ENCODE measurements at regions not wholly inside any gene's neighbourhood (a gene's known extent, or its start where the extent isn't known, plus 50 kb on each side); places are given as distances from the start of the nearest gene placed in this dataset.

- no peaks in the 10 kb centered on the region for H3K4me1 ChIP-seq (ENCODE audit: control insufficient read depth in 2 of 2, insufficient read depth in 2 of 2, low read length in 2 of 2)
- no peaks in the 10 kb centered on the region for H3K9me3 Mint-ChIP-seq
- no peaks in the 10 kb centered on the region for H3K9me3 ChIP-seq (ENCODE audit: control insufficient read depth in 2 of 3, low read length in 3 of 3)
- H3K27me3 Mint-ChIP-seq, result peaks cover 0 to 7% (median 0%) of the 10 kb centered on the region in 5 donors
- H3K27ac ChIP-seq (ENCODE audit: low read depth, low read length), result no peak overlapping the region
- H3K4me1 Mint-ChIP-seq, result peaks cover 0 to 5% (median 0%) of the 10 kb centered on the region in 7 donors
- H3K27ac Mint-ChIP-seq, result no peak overlapping the region
- H3K36me3 ChIP-seq (ENCODE audit: control insufficient read depth in 2 of 3, insufficient read depth in 3 of 3, low read length in 3 of 3), result no peaks in the 10 kb centered on the region
- peaks cover 0 to 4% (median 0%) of the 10 kb centered on the region in 5 donors for H3K36me3 Mint-ChIP-seq
- ChIA-PET POLR2A (no interaction called here), CTCF (no interaction called here)
- no peaks in the 10 kb centered on the region for H3K27me3 ChIP-seq (ENCODE audit: control insufficient read depth in 2 of 2, insufficient read depth in 2 of 2, low read length in 2 of 2)
- ATAC-seq (no peak), DNase-seq (no peak)
- no peak overlapping the region for H3K4me3 Mint-ChIP-seq
- intact Hi-C loops (cut with micrococcal nuclease), result no loop called here
- no peak overlapping the region for H3K4me3 ChIP-seq (ENCODE audit: low read length)
Observed at GRCh38 chr4:11614426-11614825, 185.7 kb upstream of the HS3ST1 start.

- POLR2A ChIA-PET, result no interaction called here
- Mint-ChIP-seq H3K9me3 (no peaks in the 10 kb centered on the region), H3K27ac (no peak overlapping the region), H3K27me3 (peaks cover 0 to 7% (median 0%) of the 10 kb centered on the region in 5 donors), H3K36me3 (peaks cover 0 to 4% (median 0%) of the 10 kb centered on the region in 5 donors), H3K4me1 (peaks cover 0 to 10% (median 0%) of the 10 kb centered on the region in 7 donors), H3K4me3 (no peak overlapping the region)
- intact Hi-C loops (cut with micrococcal nuclease), result no loop called here
- Histone ChIP-seq H3K4me3 (ENCODE audit: low read length) (no peak overlapping the region), H3K27me3 (ENCODE audit: control insufficient read depth in 2 of 2, insufficient read depth in 2 of 2, low read length in 2 of 2) (no peaks in the 10 kb centered on the region), H3K4me1 (ENCODE audit: control insufficient read depth in 2 of 2, insufficient read depth in 2 of 2, low read length in 2 of 2) (no peaks in the 10 kb centered on the region), H3K36me3 (ENCODE audit: control insufficient read depth in 2 of 3, insufficient read depth in 3 of 3, low read length in 3 of 3) (no peaks in the 10 kb centered on the region), H3K9me3 (ENCODE audit: control insufficient read depth in 2 of 3, low read length in 3 of 3) (no peaks in the 10 kb centered on the region), H3K27ac (ENCODE audit: low read depth, low read length) (no peak overlapping the region)
- CTCF ChIA-PET, result no interaction called here
- DNase-seq (no peak), ATAC-seq (no peak)
Observed at GRCh38 chr4:11611868-11612267, 183.2 kb upstream of the HS3ST1 start.

GRCh38 chr4:11609751-11610150 is 181.1 kb upstream of the HS3ST1 start:
- no peak overlapping the region for H3K4me3 Mint-ChIP-seq
- H3K27ac Mint-ChIP-seq, result no peak overlapping the region
- H3K27me3 ChIP-seq (ENCODE audit: control insufficient read depth in 2 of 2, insufficient read depth in 2 of 2, low read length in 2 of 2), result no peaks in the 10 kb centered on the region
- intact Hi-C loops (cut with micrococcal nuclease), result no loop called here
- ATAC-seq, result no peak
- H3K4me1 ChIP-seq (ENCODE audit: control insufficient read depth in 2 of 2, insufficient read depth in 2 of 2, low read length in 2 of 2), result no peaks in the 10 kb centered on the region
- no peak overlapping the region for H3K27ac ChIP-seq (ENCODE audit: low read depth, low read length)
- DNase-seq, result no peak
- CTCF ChIA-PET, result no interaction called here
- POLR2A ChIA-PET, result no interaction called here
- peaks cover 0 to 14% (median 0%) of the 10 kb centered on the region in 7 donors for H3K4me1 Mint-ChIP-seq
- no peaks in the 10 kb centered on the region for H3K9me3 ChIP-seq (ENCODE audit: control insufficient read depth in 2 of 3, low read length in 3 of 3)
- H3K9me3 Mint-ChIP-seq, result no peaks in the 10 kb centered on the region
- peaks cover 0 to 4% (median 0%) of the 10 kb centered on the region in 5 donors for H3K27me3 Mint-ChIP-seq
- no peaks in the 10 kb centered on the region for H3K36me3 ChIP-seq (ENCODE audit: control insufficient read depth in 2 of 3, insufficient read depth in 3 of 3, low read length in 3 of 3)
- H3K4me3 ChIP-seq (ENCODE audit: low read length), result no peak overlapping the region
- H3K36me3 Mint-ChIP-seq, result peaks cover 0 to 4% (median 0%) of the 10 kb centered on the region in 5 donors

GRCh38 chr4:11608992-11609391 is 180.3 kb upstream of the HS3ST1 start:
- H3K9me3 Mint-ChIP-seq, result no peaks in the 10 kb centered on the region
- no peaks in the 10 kb centered on the region for H3K9me3 ChIP-seq (ENCODE audit: control insufficient read depth in 2 of 3, low read length in 3 of 3)
- H3K27me3 ChIP-seq (ENCODE audit: control insufficient read depth in 2 of 2, insufficient read depth in 2 of 2, low read length in 2 of 2), result no peaks in the 10 kb centered on the region
- no peak overlapping the region for H3K27ac ChIP-seq (ENCODE audit: low read depth, low read length)
- DNase-seq (no peak), ATAC-seq (no peak)
- intact Hi-C loops (cut with micrococcal nuclease), result no loop called here
- H3K27me3 Mint-ChIP-seq, result peaks cover 0 to 6% (median 0%) of the 10 kb centered on the region in 5 donors
- no peaks in the 10 kb centered on the region for H3K36me3 ChIP-seq (ENCODE audit: control insufficient read depth in 2 of 3, insufficient read depth in 3 of 3, low read length in 3 of 3)
- H3K36me3 Mint-ChIP-seq, result peaks cover 0 to 4% (median 0%) of the 10 kb centered on the region in 5 donors
- peaks cover 0 to 14% (median 0%) of the 10 kb centered on the region in 7 donors for H3K4me1 Mint-ChIP-seq
- POLR2A ChIA-PET, result no interaction called here
- no peaks in the 10 kb centered on the region for H3K4me1 ChIP-seq (ENCODE audit: control insufficient read depth in 2 of 2, insufficient read depth in 2 of 2, low read length in 2 of 2)
- no peak overlapping the region for H3K4me3 ChIP-seq (ENCODE audit: low read length)
- H3K4me3 Mint-ChIP-seq, result no peak overlapping the region
- no peak overlapping the region for H3K27ac Mint-ChIP-seq
- CTCF ChIA-PET, result no interaction called here

- H3K9me3 Mint-ChIP-seq, result no peaks in the 10 kb centered on the region
- H3K27me3 ChIP-seq (ENCODE audit: control insufficient read depth in 2 of 2, insufficient read depth in 2 of 2, low read length in 2 of 2), result no peaks in the 10 kb centered on the region
- peaks cover 0 to 6% (median 0%) of the 10 kb centered on the region in 5 donors for H3K27me3 Mint-ChIP-seq
- ChIA-PET POLR2A (no interaction called here), CTCF (no interaction called here)
- no peak for DNase-seq
- intact Hi-C loops (cut with micrococcal nuclease), result no loop called here
- H3K4me1 ChIP-seq (ENCODE audit: control insufficient read depth in 2 of 2, insufficient read depth in 2 of 2, low read length in 2 of 2), result no peaks in the 10 kb centered on the region
- ATAC-seq, result no peak
- no peaks in the 10 kb centered on the region for H3K36me3 Mint-ChIP-seq
- no peaks in the 10 kb centered on the region for H3K9me3 ChIP-seq (ENCODE audit: control insufficient read depth in 2 of 3, low read length in 3 of 3)
- no peak overlapping the region for H3K4me3 Mint-ChIP-seq
- no peak overlapping the region for H3K4me3 ChIP-seq (ENCODE audit: low read length)
- peaks cover 0 to 10% (median 0%) of the 10 kb centered on the region in 7 donors for H3K4me1 Mint-ChIP-seq
- no peak overlapping the region for H3K27ac Mint-ChIP-seq
- H3K27ac ChIP-seq (ENCODE audit: low read depth, low read length), result no peak overlapping the region
- no peaks in the 10 kb centered on the region for H3K36me3 ChIP-seq (ENCODE audit: control insufficient read depth in 2 of 3, insufficient read depth in 3 of 3, low read length in 3 of 3)
Observed at GRCh38 chr4:11606078-11606477, 177.4 kb upstream of the HS3ST1 start.

- DNase-seq (no peak), ATAC-seq (no peak)
- Mint-ChIP-seq H3K27ac (no peak overlapping the region), H3K27me3 (peaks cover 0 to 6% (median 0%) of the 10 kb centered on the region in 5 donors), H3K36me3 (no peaks in the 10 kb centered on the region), H3K4me3 (no peak overlapping the region), H3K9me3 (no peaks in the 10 kb centered on the region), H3K4me1 (peaks cover 0 to 10% (median 0%) of the 10 kb centered on the region in 7 donors)
- no peaks in the 10 kb centered on the region for H3K27me3 ChIP-seq (ENCODE audit: control insufficient read depth in 2 of 2, insufficient read depth in 2 of 2, low read length in 2 of 2)
- H3K4me3 ChIP-seq (ENCODE audit: low read length), result no peak overlapping the region
- H3K9me3 ChIP-seq (ENCODE audit: control insufficient read depth in 2 of 3, low read length in 3 of 3), result no peaks in the 10 kb centered on the region
- no peaks in the 10 kb centered on the region for H3K36me3 ChIP-seq (ENCODE audit: control insufficient read depth in 2 of 3, insufficient read depth in 3 of 3, low read length in 3 of 3)
- H3K27ac ChIP-seq (ENCODE audit: low read depth, low read length), result no peak overlapping the region
- H3K4me1 ChIP-seq (ENCODE audit: control insufficient read depth in 2 of 2, insufficient read depth in 2 of 2, low read length in 2 of 2), result no peaks in the 10 kb centered on the region
- CTCF ChIA-PET, result no interaction called here
- intact Hi-C loops (cut with micrococcal nuclease), result no loop called here
- POLR2A ChIA-PET, result no interaction called here
Observed at GRCh38 chr4:11605597-11605996, 176.9 kb upstream of the HS3ST1 start.

- CTCF ChIA-PET, result no interaction called here
- intact Hi-C loops (cut with micrococcal nuclease), result no loop called here
- peaks cover 0 to 6% (median 0%) of the 10 kb centered on the region in 5 donors for H3K27me3 Mint-ChIP-seq
Observed at GRCh38 chr4:11604821-11605220, 176.1 kb upstream of the HS3ST1 start.

More at GRCh38 chr4:11604821-11605220, 176.1 kb upstream of the HS3ST1 start:
- Histone ChIP-seq H3K27me3 (ENCODE audit: control insufficient read depth in 2 of 2, insufficient read depth in 2 of 2, low read length in 2 of 2) (no peaks in the 10 kb centered on the region), H3K4me1 (ENCODE audit: control insufficient read depth in 2 of 2, insufficient read depth in 2 of 2, low read length in 2 of 2) (no peaks in the 10 kb centered on the region), H3K36me3 (ENCODE audit: control insufficient read depth in 2 of 3, insufficient read depth in 3 of 3, low read length in 3 of 3) (no peaks in the 10 kb centered on the region), H3K9me3 (ENCODE audit: control insufficient read depth in 2 of 3, low read length in 3 of 3) (no peaks in the 10 kb centered on the region), H3K27ac (ENCODE audit: low read depth, low read length) (no peak overlapping the region), H3K4me3 (ENCODE audit: low read length) (no peak overlapping the region)
- Mint-ChIP-seq H3K4me1 (peaks cover 0 to 10% (median 0%) of the 10 kb centered on the region in 7 donors), H3K36me3 (no peaks in the 10 kb centered on the region), H3K4me3 (no peak overlapping the region), H3K27ac (no peak overlapping the region), H3K9me3 (no peaks in the 10 kb centered on the region)
- DNase-seq (no peak), ATAC-seq (no peak)
- POLR2A ChIA-PET, result no interaction called here

Data from naive thymus-derived CD4-positive, alpha-beta T cell (primary cell).